ENCODE measurements at regions not wholly inside any gene's neighbourhood (a gene's known extent, or its start where the extent isn't known, plus 50 kb on each side); places are given as distances from the start of the nearest gene placed in this dataset.

DNA sequence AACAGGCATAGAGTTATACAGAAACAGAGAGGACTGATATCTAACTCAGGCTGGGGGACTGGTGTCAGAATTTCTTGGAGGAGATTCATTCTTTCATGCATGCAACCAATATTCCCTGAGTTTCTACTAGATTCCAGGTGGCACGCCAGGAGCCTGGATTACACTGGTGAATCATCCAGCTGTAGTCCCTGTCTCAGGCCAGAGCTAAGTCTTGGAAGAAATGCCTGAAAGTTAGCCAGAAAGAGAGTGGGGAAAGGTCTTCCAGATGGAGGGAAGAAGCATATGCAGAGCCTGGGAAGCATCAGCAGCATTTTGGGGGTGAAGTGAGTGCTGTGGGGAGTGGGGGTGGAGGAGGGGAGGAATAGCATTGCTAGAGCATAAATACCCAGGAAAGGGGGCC is 239.1 kb downstream of the OMA1 start:
- no peak for DNase-seq

DNA sequence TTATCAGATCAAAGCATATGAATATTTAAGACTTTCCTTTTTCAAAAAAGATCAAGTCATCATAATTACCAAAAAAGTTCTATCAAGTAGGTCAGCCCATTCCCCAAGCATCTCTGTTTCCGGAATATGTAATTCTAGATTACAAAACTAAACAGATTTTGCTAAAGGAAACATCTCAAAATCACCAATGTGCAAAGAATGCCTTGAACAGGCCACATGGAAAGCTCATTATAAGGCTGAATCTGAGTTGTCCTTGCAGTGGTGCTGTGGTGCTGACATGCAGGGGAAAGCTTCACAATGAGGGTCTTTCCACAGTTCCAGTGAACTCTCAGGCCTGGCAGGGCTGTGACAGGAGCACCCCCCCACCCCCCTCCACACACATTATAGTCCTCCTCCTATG is 240.9 kb downstream of the OMA1 start:
- no peak for DNase-seq

DNA sequence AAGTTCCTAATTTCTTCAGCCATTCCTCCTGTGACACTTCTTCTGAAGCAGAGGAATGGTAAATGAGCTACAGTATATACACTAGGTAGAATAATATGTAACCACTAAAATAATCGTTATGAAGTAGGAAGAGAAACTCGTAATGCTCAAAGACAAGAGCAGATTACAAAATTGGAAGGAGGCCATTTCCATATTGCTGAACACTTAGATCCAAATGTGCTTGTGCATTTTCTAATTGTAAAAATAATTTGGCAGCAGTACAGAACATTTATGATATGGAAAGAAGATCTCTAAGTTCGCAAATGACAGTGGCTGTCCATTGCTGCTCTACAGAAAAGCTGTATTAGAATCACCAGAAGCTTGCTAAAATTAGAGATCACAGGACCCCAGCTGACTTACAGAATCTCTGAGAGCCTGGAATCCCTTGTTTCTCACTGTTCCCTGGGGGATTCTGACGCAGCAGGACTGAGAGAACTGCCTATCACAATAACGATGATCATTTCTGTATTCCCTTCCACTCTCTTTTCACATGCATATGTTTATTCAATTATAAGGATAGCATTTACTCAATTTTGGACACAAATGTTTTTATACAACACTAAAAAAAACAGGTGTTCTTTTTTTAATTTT is 242.1 kb downstream of the OMA1 start:
- no peak for DNase-seq

DNA sequence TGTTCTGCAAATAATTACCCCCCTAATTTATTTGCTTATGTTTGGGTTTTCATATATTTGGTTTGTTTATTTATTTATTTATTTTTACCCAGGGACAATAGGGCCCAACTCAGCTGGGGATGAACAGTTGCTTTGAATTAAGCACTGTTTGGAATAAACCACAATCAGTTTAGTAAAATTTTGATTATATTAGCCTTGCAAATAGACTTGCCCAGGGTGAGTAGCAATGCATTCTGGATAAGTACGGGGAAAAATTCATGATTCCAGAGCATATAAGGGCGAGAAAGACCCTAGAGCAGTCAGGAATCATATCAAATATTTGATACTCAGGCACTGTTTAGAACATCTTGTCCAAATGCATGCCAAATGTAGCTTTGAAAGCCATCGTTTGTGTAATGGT is 242.7 kb downstream of the OMA1 start:
- DNase-seq, result no peak

DNA sequence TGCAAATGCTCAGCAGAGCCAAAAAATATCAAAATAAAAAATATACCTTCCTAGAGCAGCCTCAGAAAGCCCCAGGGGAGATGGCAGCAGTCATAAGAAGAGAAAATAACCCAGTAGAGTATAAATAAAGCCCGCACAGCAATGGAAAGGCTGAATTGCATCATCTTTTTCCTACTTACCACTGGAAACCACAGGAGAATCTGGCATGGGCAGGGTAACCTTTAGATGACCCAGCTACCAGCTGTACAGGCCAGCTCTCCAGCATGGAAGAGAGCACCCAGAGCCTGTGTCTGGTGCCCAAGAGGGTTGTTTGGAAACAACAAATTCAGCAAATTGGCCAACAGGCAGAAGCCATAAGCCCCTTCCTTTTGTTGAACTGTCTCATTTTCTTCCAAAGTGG is 253.1 kb downstream of the OMA1 start:
- no peak for DNase-seq

DNA sequence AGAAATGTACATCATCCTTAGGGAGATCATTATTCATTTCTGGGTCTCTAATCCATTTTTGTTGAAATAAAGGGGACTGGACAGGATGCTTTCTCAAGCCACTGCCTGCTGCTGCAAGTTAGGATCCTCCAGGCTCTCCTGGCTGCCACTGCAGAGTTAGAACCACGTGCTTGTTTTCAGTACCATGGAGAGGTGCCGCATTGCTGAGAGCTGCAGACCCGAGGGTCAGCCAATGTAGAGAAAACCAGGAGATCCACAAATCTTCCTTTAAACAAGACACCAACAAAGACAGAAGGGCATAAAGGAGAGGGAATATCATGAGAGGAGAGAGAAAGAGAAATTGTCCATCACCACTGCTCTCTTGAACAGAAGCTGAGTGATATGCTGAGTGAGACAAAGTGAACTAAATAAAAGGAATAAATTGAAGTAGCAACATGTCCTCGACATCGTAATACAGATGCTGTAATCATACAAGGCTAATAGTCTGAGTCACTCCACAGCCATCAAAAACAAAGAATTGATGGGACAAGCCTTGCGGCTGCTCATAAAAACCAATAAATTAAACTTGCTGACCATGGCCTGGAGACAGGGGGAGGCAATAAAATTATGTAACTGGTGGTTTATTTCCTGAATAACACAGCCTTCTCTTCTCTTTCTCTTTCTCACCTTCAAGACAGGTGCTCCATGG is 255.7 kb downstream of the OMA1 start:
- no peak for DNase-seq

DNA sequence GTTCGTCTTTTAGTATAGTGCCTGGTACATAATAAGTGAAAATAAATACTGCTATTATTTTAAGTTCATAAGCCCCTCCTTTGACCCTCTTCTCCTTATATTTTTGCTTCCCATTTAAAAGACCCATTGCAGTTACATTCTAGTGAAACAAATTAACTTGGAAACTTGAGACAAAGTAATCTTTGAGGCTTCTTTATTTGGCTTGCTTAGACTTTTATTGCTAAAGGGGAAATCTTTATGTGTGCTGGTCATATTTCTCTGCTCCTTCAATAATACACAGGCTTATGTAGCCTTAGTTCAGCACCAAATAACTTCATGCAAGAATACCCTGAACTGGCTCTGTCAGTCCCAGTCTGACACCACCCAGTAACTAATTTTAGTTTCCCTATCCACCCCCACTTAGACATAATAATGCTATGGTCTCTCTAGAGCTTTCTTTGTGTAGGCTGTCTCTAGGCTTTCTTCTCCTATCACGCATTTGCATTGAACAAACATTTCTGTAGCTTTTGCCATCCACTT is 257.8 kb downstream of the OMA1 start:
- DNase-seq, result no peak

DNA sequence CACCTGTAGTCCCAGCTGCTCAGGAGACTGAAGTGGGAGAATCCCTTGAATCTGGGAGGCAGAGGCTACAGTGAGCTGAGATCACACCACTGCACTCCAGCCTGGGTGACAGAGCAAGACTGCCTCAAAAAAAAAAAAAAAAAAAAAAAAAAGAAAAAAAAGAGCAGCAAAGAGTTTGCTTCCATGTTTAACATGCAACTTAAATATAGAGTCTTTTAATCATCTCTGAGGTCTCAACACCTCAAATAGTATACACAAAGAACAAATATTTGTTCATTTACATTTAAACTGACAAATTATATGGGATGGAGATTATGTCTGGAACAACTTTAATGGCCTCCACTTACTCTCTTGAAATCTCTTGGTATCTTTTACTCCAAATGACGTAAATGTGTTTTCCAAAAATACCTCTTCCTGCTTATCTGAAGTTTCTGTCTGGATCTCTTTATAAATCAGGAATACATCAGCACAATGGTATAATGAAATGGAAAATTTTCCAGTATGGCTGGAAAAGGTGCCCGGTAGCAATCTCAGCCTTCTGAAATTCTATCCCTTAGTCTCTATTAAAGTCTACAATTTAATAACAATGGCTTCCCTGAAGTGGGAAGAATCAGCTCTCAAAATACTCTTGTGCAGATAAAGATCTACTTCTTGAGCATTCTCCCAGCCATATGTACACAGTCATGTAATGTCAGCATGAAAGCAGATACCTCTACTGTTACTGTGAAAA is 258.5 kb downstream of the OMA1 start:
- peak; percentile 11 for DNase-seq

DNA sequence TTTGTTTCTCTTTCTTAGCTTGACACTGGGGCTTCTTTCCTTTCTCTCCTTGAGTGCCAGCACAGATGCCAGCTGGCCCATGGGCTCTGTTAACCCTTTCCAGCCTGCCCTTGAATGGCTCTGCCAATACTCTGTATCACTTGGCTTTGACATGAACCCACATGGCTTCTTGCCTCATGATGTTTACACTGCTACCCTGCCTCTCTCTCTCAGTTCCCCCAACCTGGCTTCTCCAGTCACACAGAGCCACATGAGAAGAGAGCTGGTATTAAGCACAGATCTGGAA is 262.4 kb downstream of the OMA1 start:
- no peak for DNase-seq

DNA sequence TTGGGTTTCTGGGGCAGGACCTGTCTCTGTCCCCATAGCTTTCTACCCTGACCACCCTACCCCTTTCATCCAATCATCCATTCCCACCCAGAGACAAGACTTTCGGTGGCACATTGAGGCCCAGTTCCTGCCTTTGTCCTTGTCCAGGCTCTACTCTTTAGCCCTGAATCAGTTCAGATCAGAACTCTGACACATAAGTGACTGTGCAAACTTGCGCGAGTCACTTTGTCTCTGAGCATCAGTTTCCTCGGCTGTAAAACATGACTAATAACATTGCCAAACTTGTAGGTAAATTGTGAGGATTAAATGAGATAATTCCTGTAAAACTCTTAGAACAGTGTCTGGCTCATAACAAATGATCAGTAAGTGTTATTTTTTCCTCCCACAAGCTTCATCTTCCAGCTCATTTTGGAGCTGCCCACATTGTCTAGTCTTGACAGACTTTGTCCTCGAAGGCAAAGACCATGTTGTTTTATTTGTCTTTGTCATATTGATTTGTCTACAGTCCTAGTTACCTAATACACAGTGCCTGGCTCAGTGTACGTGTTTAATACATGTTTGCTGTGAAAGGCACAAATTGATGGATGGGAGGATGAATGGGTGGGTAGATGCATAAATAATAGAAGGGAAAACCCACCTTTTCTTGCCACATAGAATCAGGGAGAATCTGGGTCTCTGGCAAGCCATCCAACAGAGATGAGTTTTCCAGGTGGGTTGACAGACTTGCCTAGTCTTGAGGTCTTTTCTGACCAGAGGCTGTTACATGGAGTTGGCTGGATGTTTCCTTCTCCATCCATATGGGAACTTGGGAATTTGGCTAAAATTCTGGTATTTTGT is 262.9 kb downstream of the OMA1 start:
- DNase-seq, result no peak

DNA sequence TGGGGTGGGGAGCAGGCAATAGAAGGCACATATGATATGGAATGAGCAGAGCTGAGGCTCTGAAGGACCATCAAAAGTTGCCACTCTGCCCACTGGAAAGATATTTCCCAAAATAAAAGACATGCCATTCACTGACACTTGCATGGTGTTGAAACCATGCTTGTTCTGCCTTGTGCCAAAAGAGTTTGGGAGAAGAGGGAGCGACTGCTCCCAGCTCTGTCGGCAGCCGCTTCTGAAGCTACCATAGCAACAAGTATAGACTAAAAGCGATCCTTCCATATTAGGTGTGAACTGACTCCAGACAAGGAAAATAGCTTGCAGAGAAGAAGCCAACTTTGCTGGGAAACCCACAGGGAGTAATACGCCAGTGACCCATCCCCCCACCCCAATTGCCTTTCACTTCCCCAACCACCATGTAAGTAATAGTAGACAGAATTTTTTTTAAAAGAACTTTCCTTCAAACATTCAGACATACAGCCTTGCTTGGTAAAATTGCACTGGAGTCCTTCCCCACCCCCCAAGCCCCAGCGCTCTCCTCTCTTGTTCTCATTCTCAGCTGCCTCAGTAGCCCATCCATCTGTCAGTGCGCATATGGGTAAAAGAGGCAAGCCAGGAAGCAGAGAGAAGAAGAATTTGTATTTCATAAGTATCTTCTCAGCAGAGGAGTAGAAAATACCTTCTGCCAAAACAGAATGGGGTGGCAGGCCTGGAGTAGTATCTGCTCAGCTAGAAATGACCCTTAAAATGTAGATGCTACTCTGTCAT is 263.7 kb downstream of the OMA1 start:
- no peak for DNase-seq

DNA sequence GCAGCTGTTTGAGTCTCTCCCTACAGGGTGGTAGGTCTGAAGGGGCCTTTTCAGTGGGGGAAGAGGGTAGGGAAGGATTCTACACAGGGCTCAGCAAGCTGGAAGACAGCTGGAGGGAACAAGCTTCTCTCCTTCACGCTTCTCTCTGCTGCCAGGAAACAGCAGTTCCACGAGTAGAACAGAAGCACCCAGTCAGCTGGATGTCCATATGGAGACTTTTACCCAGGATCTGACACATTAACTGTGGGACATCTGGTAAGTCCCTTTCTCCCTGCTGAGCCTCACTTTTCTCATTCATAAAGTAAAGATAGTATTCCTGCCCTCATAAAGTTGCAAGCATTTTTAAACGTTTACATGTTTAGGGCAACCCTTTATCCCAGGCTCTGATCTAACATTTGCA is 280.3 kb downstream of the OMA1 start:
- peak; percentile 61 for DNase-seq

DNA sequence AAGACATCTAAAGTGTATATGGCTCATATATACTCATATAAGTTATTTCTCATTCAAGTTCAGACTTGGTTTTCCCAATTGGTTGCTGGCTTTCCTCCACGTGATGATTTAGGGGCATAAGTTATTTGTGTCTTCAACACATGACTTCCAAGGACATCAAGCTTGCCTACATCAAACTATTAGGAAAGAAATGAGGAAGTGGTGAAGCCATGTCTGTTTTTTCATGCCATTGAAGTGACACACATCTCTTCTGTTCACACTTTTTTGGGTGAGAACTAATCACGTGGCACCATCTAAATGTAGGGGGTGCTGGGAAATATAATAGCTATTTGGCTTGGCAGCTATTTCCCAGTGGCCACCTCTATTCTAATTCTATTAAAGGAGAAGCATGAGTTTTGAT is 282.1 kb downstream of the OMA1 start:
- no peak for DNase-seq

DNA sequence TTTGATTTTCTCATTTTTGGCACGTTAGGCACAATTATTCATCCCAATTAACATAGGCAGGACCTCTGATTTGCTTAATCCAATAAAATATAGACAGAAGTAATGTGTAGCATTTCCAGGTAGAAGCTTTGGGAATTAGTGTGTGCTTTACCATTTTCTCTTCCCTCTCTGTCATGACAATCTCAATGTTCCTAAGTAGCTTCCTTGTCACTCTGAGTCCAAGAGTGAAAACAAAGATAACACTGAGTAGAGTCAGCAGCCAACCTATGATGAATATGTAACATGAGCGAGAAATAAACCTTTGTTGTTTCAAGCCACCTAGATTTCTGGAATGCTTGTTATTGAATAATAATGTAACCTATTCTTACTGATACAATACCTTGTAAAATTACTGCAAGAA is 283.8 kb downstream of the OMA1 start:
- DNase-seq, result no peak

DNA sequence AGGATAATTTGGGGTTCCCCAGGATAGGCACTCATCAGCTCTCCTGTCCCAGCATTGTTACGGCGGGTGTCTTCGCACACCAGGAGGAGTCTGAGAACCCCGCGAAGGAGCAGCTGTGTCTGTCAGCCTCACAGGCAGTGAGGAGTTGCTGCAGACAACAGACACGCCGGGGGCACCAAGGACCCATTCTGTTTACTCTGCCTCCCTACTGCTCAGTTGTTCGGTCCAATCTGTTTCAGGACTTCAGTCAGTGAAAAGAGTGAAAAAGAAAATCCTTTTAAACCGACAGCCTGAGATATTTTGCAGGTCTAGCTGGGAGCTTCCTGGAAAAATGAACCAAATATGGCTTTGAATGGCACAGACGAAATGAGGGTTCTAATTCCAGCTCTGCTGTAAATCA is 288.4 kb downstream of the OMA1 start:
- DNase-seq, result no peak

DNA sequence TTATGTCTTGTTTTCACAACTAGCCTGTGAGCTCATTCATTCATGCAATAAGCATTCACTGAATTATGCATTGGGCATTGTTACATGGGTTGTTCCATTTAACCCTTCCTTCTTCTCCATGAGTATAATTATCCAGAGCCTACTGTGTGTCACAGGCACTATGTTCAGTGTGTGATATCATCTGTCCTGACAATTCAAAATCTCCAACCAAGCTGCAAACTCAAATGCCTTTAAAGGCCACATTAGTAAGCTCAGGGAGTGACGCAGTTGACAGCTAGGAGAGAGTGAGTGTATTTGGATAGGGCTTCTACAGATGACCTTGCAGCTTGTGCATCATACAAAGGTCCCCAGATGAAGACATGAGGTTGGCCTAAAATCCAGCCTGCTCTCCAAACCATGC is 289.5 kb downstream of the OMA1 start:
- no peak for DNase-seq

DNA sequence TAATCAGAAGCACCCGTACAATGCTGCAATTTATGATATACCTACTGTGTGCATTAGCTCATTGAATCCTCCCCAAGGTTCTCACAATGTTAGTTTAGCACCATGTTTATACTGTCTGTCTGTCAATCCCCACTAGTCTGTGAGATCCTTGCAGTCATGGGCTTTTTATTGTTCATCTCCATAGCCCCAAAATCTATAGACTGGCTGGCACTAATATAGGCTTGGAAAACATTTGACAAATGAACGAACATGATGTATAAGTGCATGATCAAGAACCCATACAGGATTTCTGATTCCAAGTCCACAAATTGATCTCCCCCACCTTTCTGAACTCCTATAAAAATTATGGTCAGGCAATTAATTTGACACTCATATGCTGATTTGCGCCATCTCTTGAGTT is 290.0 kb downstream of the OMA1 start:
- DNase-seq, result no peak

DNA sequence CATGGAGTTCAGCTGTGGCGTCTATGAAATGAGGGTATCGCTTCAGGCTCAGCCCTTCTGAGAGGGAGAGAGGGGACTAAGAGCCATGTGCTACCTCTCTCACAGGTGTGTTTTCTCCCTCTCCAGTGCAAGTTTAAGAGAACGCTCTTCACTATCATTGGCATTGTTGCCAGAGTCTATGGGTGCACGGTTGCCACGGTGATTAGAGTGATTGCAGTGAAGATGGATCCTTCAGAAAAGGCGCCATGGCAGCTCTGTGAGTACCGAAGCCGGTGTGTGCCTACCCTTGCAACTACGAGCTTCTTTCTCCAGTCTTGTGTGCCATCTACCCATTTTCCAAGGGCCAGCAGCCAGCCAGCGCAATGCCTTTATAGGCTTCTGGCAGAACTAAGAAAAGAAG is 290.5 kb downstream of the OMA1 start:
- DNase-seq, result no peak

DNA sequence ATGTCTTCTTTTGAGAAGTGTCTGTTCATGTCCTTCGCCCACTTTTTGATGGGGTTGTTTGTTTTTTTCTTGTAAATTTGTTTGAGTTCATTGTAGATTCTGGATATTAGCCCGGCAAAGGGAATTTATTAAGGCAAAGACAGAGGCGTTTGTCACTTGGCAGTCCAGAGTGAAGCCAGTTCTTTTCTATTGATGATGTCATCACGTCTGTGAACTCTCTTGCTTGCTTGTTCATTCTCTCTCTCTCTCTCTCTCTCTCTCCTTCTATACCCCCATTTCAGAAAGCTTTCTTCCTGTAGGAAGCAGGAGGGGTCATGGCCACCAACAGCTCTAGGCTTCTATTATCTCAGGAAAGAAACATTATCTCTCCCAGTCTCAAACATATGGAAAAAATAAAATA is 291.3 kb downstream of the OMA1 start:
- DNase-seq, result no peak

DNA sequence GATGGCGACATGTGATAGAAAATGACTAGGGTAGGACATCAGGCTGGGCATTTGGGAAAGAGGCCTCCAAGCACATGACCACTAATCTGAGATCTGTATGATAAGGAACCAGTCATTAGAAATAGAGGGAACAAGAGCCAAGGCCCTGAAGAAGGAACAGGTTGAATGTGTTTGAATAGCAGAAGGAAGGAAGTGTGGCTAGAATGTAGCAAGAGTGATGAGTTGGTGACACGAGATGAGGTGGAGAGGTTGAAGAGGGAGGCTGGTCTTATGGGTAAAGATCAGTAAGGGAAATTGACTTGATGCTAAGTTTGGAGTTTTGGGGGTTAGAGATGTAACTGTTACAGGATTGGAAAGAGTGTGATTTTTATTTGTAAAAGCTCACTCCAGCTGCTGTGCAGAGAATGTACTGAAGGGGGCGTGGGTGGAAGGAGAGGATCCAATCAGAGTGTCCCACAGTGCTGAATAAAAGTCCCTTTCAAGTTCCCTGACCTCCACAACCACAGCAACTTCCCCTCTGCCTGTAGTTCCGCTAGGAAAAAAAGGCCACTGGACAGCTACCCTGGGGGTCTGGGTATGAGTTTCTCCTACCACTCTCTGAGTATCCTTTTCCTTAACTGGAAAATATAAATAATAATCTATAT is 295.0 kb downstream of the OMA1 start:
- DNase-seq, result no peak

DNA sequence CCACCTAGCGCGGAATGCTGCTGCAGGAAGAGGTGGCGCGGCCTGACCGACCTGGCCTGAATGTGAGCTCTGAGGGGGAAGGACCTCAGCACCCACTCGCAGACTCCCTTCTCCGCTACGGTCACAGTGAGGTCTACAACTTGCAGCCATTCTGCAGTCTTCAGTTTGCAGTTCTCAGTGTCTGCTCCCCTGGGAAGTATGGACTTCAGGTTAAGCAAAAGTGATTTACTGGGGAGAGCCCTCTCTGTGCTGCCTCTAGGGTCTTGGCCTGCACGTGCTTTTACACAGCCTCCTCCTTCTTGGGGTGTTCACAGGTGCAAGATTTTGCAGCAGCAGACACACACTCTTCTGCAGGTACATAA is 296.0 kb downstream of the OMA1 start:
- DNase-seq, result no peak
